ENCODE measurements at regions not wholly inside any gene's neighbourhood (a gene's known extent, or its start where the extent isn't known, plus 50 kb on each side); places are given as distances from the start of the nearest gene placed in this dataset.

DNA sequence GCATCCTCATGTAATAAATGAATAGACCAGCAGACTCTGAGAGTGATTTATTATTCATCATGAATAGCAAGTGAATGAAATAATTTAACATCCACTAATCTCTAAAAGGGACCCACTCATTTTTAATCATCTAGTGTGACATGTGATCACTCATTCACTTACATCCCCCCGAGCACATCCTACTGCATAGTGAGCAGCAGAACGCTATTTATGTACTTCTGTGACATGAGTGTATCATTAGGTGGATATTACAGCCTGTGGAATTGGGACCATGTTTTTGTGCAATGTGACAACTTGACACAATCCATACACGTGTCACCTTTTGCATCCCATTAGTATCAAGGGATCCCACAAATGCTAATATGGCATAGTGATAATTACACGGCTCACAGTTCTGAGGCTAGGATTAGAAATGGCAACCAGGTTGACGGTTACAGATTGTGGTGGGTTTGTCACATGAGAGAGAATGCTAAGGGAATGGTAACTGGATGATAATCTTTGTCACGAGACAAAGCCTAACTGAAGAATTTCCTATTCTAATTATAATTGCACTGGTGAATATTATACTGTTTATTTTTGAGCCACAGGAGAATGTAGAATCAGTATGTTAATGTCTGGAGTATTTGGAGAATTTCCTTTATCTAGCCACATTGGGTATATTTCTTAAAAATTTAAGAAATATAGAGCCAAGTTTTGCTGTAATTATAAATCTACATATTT lies 595.2 kb upstream of the TBL1XR1 start:
- TF ChIP-seq, protein P1, sequence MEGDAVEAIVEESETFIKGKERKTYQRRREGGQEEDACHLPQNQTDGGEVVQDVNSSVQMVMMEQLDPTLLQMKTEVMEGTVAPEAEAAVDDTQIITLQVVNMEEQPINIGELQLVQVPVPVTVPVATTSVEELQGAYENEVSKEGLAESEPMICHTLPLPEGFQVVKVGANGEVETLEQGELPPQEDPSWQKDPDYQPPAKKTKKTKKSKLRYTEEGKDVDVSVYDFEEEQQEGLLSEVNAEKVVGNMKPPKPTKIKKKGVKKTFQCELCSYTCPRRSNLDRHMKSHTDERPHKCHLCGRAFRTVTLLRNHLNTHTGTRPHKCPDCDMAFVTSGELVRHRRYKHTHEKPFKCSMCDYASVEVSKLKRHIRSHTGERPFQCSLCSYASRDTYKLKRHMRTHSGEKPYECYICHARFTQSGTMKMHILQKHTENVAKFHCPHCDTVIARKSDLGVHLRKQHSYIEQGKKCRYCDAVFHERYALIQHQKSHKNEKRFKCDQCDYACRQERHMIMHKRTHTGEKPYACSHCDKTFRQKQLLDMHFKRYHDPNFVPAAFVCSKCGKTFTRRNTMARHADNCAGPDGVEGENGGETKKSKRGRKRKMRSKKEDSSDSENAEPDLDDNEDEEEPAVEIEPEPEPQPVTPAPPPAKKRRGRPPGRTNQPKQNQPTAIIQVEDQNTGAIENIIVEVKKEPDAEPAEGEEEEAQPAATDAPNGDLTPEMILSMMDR (IDR thresholded peaks at IDR 0.05): no peak
- no peak for TF ChIP-seq POLR2A (IDR thresholded peaks at IDR 0.05)
